WTC11 (cell line): ENCODE measurements at regions not wholly inside any gene's neighbourhood (a gene's known extent, or its start where the extent isn't known, plus 50 kb on each side); places are given as distances from the start of the nearest gene placed in this dataset.

Source experiments
- CTCF ChIP-seq: fragments of 200-600 bp; IDR thresholded peaks from 2 replicates; pipeline ENCODE4 v1.8.0; 2022; ENCODE audit warnings: antibody characterized with exemption
- NR2C2 ChIP-seq: sonication (generic); formaldehyde crosslinking; IDR thresholded peaks from 2 replicates; pipeline ENCODE4 v1.8.0; 2022; ENCODE audit warnings: mild to moderate bottlenecking, missing genetic modification reagents

GRCh38 chr1:11412141-11412540 lies 66.8 kb upstream of the DISP3 start:
- TF ChIP-seq NR2C2 (CRISPR knock-in tag) (no peak), CTCF (no peak)
